ENCODE measurements at regions not wholly inside any gene's neighbourhood (a gene's known extent, or its start where the extent isn't known, plus 50 kb on each side); places are given as distances from the start of the nearest gene placed in this dataset.

- POLR2A ChIA-PET, result no interaction called here
- H3K4me3 ChIP-seq (ENCODE audit: low read depth, low read length), result no peak overlapping the region
- H3K9me3 Mint-ChIP-seq (ENCODE audit: unreplicated experiment), result peaks cover 9% of the 10 kb centered on the region
- intact Hi-C loops (cut with micrococcal nuclease; ENCODE audit: unreplicated experiment), result loop anchor here (1.0 kb wide), 1 partner anchor 21 kb away; no protein-coding TSS in a partner anchor
- CTCF ChIA-PET, result interaction anchor here (0.6 to 1.3 kb wide), 2 partner anchors 10 to 20 kb away, joined by 3 to 11 read pairs; no protein-coding TSS in a partner anchor
- DNase-seq, result peak in 1 of 2 experiments; percentile 42
- no peak overlapping the region for H3K27ac Mint-ChIP-seq (ENCODE audit: unreplicated experiment)
- peaks cover 11% of the 10 kb centered on the region for H3K27me3 Mint-ChIP-seq (ENCODE audit: insufficient read depth, unreplicated experiment)
- no TSS peak for BruUV-seq (replicated peaks)
- H3K4me3 Mint-ChIP-seq (ENCODE audit: unreplicated experiment), result no peak overlapping the region
- H3K36me3 Mint-ChIP-seq (ENCODE audit: insufficient read depth, unreplicated experiment), result no peaks in the 10 kb centered on the region
- TF ChIP-seq, protein P1, sequence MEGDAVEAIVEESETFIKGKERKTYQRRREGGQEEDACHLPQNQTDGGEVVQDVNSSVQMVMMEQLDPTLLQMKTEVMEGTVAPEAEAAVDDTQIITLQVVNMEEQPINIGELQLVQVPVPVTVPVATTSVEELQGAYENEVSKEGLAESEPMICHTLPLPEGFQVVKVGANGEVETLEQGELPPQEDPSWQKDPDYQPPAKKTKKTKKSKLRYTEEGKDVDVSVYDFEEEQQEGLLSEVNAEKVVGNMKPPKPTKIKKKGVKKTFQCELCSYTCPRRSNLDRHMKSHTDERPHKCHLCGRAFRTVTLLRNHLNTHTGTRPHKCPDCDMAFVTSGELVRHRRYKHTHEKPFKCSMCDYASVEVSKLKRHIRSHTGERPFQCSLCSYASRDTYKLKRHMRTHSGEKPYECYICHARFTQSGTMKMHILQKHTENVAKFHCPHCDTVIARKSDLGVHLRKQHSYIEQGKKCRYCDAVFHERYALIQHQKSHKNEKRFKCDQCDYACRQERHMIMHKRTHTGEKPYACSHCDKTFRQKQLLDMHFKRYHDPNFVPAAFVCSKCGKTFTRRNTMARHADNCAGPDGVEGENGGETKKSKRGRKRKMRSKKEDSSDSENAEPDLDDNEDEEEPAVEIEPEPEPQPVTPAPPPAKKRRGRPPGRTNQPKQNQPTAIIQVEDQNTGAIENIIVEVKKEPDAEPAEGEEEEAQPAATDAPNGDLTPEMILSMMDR (IDR thresholded peaks at IDR 0.05; ENCODE audit: insufficient read depth in 1 of 2, low read depth in 1 of 2, low read length in 1 of 2, severe bottlenecking in 1 of 2, unreplicated experiment in 1 of 2), result peak; percentile 31 to 37
- no peaks in the 10 kb centered on the region for H3K36me3 ChIP-seq (ENCODE audit: control insufficient read depth, insufficient read depth, low read length)
- H3K9me3 ChIP-seq, result no peaks in the 10 kb centered on the region
- no peaks in the 10 kb centered on the region for H3K27me3 ChIP-seq (replicated peaks; ENCODE audit: control insufficient read depth, insufficient read depth, low read length)
- H3K4me1 ChIP-seq, result no peaks in the 10 kb centered on the region
- H3K4me1 Mint-ChIP-seq (ENCODE audit: low read depth, unreplicated experiment), result no peaks in the 10 kb centered on the region
Measured at GRCh38 chr10:63887023-63887589, 365.9 kb downstream of the REEP3 start.

GRCh38 chr10:63887600-63888370, 366.6 kb downstream of the REEP3 start:
- CTCF ChIA-PET, result interaction anchor here (1.3 kb wide), 1 partner anchor 21 kb away, joined by 11 read pairs; no protein-coding TSS in a partner anchor
- Mint-ChIP-seq H3K27me3 (ENCODE audit: insufficient read depth, unreplicated experiment) (peaks cover 11% of the 10 kb centered on the region), H3K36me3 (ENCODE audit: insufficient read depth, unreplicated experiment) (no peaks in the 10 kb centered on the region), H3K27ac (ENCODE audit: unreplicated experiment) (no peak overlapping the region), H3K4me3 (ENCODE audit: unreplicated experiment) (no peak overlapping the region), H3K9me3 (ENCODE audit: unreplicated experiment) (peaks cover 9% of the 10 kb centered on the region), H3K4me1 (ENCODE audit: low read depth, unreplicated experiment) (no peaks in the 10 kb centered on the region)
- no peak overlapping the region for H3K4me3 ChIP-seq (ENCODE audit: low read depth, low read length)
- DNase-seq, result no peak
- POLR2A ChIA-PET, result no interaction called here
- no peaks in the 10 kb centered on the region for H3K36me3 ChIP-seq (ENCODE audit: control insufficient read depth, insufficient read depth, low read length)
- intact Hi-C loops (cut with micrococcal nuclease; ENCODE audit: unreplicated experiment), result loop anchor here (1.0 kb wide), 1 partner anchor 21 kb away; no protein-coding TSS in a partner anchor
- TF ChIP-seq, protein P1 (IDR thresholded peaks at IDR 0.05; ENCODE audit: insufficient read depth in 1 of 2, low read depth in 1 of 2, low read length in 1 of 2, severe bottlenecking in 1 of 2, unreplicated experiment in 1 of 2), result no peak
- H3K4me1 ChIP-seq, result no peaks in the 10 kb centered on the region
- no peaks in the 10 kb centered on the region for H3K27me3 ChIP-seq (replicated peaks; ENCODE audit: control insufficient read depth, insufficient read depth, low read length)
- BruUV-seq (replicated peaks), result no TSS peak
- no peaks in the 10 kb centered on the region for H3K9me3 ChIP-seq

GRCh38 chr10:63889803-63890202, 368.6 kb downstream of the REEP3 start:
- H3K4me1 Mint-ChIP-seq (ENCODE audit: low read depth, unreplicated experiment), result no peaks in the 10 kb centered on the region
- no TSS peak for BruUV-seq (replicated peaks)
- H3K36me3 Mint-ChIP-seq (ENCODE audit: insufficient read depth, unreplicated experiment), result no peaks in the 10 kb centered on the region
- DNase-seq, result no peak
- TF ChIP-seq, protein P1 (IDR thresholded peaks at IDR 0.05; ENCODE audit: insufficient read depth in 1 of 2, low read depth in 1 of 2, low read length in 1 of 2, severe bottlenecking in 1 of 2, unreplicated experiment in 1 of 2), result no peak
- POLR2A ChIA-PET, result no interaction called here
- intact Hi-C loops (cut with micrococcal nuclease; ENCODE audit: unreplicated experiment), result no loop called here
- peaks cover 9% of the 10 kb centered on the region for H3K9me3 Mint-ChIP-seq (ENCODE audit: unreplicated experiment)
- no peak overlapping the region for H3K4me3 Mint-ChIP-seq (ENCODE audit: unreplicated experiment)
- H3K27me3 Mint-ChIP-seq (ENCODE audit: insufficient read depth, unreplicated experiment), result peaks cover 17% of the 10 kb centered on the region
- Histone ChIP-seq H3K4me3 (ENCODE audit: low read depth, low read length) (no peak overlapping the region), H3K36me3 (ENCODE audit: control insufficient read depth, insufficient read depth, low read length) (no peaks in the 10 kb centered on the region), H3K4me1 (no peaks in the 10 kb centered on the region), H3K9me3 (no peaks in the 10 kb centered on the region), H3K27me3 (replicated peaks; ENCODE audit: control insufficient read depth, insufficient read depth, low read length) (no peaks in the 10 kb centered on the region)
- H3K27ac Mint-ChIP-seq (ENCODE audit: unreplicated experiment), result no peak overlapping the region
- CTCF ChIA-PET, result no interaction called here

Measured in Caco-2 (cell line).